DOHH2 (cell line): ENCODE measurements at regions not wholly inside any gene's neighbourhood (a gene's known extent, or its start where the extent isn't known, plus 50 kb on each side); places are given as distances from the start of the nearest gene placed in this dataset.

Experiments
- EZH2phosphoT487 ChIP-seq: fragments of 200-600 bp; sonication (generic); IDR thresholded peaks from 2 replicates; pipeline ENCODE4 v1.6.1; 2017; ENCODE audit warnings: borderline replicate concordance, mild to moderate bottlenecking, antibody characterized with exemption, low read length, moderate library complexity, mixed read lengths
- TF ChIP-seq, protein P1 (sequence below): fragments of 200-600 bp; sonication (generic); IDR thresholded peaks from one replicate; pipeline ENCODE4 v1.5.1; 2014; ENCODE audit warnings: antibody characterized with exemption, mild to moderate bottlenecking, low read depth, low read length; ENCODE audit not compliant: poor library complexity, severe bottlenecking

DNA sequence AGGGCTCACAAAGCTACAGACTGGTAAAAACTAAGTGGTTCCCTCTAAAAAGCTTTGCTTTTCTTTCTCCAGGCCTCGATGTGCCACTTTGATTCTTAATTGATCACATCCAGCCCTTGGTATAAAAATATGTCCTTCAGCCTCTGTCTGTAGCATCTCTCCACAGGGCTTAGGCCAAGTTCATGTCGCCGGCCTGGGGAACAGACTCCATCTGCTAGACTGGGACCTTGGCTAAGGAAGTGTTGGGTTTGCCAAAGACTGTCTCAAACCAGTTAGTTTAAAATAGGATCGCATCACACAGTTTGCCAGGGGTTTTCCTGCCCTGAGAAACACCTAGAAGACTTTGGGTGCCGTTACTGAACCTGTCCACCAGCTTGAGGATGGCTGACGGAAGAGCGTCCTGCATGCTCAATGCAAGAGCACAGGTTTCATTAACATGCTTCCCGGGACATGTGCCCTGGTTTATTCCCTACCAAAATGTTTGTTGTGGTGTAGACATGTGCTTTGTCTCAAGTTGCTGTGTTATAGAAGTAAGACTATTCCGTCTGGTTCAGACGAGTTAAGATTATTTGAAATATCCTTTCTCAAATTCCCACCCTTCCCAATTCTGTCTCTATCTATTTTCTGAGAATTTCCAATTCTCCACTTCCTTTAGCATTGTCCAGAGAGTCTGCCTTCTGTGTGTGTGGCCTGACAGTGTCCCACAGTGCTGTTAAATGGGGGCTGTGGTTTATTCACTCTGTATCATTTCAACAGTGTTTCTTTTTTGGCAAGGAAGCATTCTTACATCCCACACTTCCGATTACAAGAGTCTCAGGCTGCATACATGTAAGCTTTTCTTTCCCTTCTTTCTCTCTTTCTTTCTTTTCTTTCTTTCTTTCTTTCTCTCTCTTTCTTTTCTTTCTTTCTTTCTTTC, 334.7 kb downstream of the INHBA start:
- TF ChIP-seq, protein P1, sequence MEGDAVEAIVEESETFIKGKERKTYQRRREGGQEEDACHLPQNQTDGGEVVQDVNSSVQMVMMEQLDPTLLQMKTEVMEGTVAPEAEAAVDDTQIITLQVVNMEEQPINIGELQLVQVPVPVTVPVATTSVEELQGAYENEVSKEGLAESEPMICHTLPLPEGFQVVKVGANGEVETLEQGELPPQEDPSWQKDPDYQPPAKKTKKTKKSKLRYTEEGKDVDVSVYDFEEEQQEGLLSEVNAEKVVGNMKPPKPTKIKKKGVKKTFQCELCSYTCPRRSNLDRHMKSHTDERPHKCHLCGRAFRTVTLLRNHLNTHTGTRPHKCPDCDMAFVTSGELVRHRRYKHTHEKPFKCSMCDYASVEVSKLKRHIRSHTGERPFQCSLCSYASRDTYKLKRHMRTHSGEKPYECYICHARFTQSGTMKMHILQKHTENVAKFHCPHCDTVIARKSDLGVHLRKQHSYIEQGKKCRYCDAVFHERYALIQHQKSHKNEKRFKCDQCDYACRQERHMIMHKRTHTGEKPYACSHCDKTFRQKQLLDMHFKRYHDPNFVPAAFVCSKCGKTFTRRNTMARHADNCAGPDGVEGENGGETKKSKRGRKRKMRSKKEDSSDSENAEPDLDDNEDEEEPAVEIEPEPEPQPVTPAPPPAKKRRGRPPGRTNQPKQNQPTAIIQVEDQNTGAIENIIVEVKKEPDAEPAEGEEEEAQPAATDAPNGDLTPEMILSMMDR = no peak
- no peak for TF ChIP-seq EZH2phosphoT487
